Right lobe of liver (tissue), 4 donors: ENCODE measurements at regions not wholly inside any gene's neighbourhood (a gene's known extent, or its start where the extent isn't known, plus 50 kb on each side); places are given as distances from the start of the nearest gene placed in this dataset.

ENCODE experiments used
- CTCF ChIP-seq, 4 donors: fragments of 200-600 bp in 3 of 4; fragments of 450-650 bp in 1 of 4; IDR thresholded peaks; one replicate each; pipeline versions ENCODE4 v1.5.1 to v1.8.0; 2016 to 2022; ENCODE audit warnings: antibody characterized with exemption in 4 of 4, mild to moderate bottlenecking in 2 of 4
- POLR2A ChIP-seq: fragments of 450-650 bp; IDR thresholded peaks from one replicate; pipeline ENCODE4 v1.6.1; 2017; ENCODE audit warnings: antibody characterized with exemption, mild to moderate bottlenecking
- donor health status: DM: no; HTN: no; CAD: no.
- donor health status: DM: no; HTN: no; CAD: no.
- donor health status: DM: no; HTN: yes; CAD: no.

GRCh38 chr3:34145796-34146195 lies 347.4 kb downstream of the PDCD6IP start:
- TF ChIP-seq CTCF (IDR thresholded peaks at IDR 0.05) (no peak), POLR2A (no peak)
